GM21526 (cell line): ENCODE measurements at regions not wholly inside any gene's neighbourhood (a gene's known extent, or its start where the extent isn't known, plus 50 kb on each side); places are given as distances from the start of the nearest gene placed in this dataset.

Source experiments
- ATAC-seq: cut with Tn5 transposase; IDR thresholded peaks from one replicate; pipeline ENCODE4 v1.9.1; 2021; ENCODE audit warnings: moderate library complexity; ENCODE audit not compliant: unreplicated experiment, low FRiP score

DNA sequence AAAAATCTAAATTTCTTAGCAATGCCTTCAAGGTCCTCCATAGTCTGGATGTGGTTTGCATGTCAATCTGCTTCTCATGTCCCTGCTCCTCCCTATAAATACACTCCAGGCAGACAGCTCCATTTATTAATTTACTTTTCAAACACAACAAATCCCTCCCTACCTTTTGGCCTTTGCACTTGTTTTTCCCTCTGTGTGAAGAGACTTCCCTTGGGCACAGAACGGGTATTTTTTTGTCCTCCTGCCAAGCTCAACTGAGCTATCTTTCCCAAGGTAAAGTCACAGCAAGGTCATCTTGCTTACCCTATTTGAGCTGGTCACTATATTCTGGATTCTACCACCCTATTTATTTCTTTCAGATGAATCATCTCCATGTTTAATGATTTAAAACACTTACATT is 159.6 kb upstream of the ANKH start:
- no peak for ATAC-seq

DNA sequence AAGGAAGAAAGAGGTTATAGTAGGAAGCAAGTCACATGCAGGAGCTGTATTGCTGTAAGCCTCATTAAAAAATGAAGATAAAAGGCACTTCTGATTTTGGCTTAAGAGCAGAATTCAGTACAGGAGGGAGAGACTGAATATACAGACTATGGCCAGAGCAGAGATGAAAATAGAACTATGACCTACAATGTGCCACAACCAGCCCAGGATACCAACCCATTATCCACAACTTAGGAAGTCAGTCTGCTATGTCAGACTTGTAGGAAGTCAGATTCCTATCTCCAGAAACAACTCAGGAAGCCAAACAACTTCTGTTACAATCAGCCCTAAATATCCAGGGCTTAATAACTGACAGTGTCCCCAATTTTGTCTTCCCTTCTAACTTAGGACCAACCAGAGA is 156.2 kb upstream of the ANKH start:
- ATAC-seq = no peak

DNA sequence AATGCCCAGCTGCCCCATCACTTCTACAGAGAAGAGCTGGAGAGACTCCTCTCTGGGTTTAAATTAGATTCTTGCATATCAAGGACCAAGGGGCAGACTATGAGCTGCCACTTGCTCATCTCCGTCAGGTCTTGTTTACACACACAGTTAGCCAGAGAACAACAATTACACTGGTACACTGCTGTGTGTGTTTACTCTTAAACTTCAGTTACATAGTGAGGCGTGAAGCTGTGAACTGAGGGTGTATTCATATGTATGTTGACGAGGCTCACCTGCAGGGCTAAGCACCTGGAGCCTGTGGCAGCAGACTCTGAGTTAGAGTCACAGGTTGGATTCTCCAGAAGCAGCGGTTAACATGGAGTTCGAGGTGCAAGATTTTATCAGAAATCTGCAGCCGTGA is 155.4 kb upstream of the ANKH start:
- no peak for ATAC-seq

DNA sequence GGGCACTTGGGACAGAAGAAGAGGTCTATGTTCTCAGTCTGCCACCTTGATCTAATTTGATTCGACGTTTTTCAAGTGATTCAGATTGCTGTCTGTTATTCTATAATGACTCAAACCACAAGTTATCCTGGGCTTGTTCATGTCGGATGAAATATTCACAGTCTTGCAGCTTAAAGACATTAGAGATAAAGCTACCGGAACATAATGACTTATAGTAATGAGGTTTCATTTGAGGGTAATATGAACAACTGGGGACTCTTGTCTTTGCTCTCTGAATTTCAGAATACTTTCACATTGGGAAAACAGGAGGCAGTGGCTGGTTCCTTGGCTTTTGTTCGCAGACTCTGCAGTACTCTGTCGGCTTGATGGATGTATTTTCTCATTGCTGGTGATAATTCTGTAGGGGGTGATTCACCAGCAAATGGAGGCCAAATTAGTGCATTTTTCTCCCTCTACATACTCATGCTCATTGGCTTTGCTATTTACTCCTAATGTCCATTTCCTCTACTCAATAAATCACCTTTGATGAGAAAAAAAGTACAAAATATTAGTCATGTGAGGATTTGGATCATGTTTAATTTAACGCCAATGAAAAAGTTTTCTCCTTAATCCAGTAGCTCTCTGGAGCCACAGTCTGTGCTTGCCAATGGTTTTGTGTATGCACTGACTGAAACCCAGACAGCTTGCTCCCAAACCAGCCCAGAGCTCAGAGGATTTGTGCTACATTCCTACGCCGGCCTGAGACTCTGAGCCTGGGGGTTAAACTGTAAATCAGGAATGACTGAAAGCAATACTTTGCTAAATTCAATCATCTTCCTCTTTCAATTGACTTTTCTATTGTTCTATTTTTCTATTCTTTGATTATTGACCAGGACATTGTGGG is 154.7 kb upstream of the ANKH start:
- ATAC-seq = no peak

DNA sequence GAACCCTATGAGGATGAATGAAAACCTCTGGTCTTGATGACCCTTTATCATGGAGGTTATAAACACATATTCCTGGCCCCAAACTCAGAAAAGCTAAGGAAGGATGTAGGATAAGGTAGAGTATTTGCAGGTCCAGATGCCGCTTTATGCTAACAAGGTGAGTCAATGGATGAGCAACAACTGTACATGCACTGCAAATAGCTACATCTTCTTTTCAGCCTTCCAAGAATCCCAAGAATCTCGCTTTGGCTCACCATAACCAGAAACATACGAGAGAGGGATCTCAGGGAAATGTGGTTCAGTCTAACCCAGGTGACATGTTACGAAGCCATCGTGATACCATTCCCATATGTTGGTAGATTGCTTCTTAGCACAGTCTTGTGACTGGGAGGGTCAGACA is 152.3 kb upstream of the ANKH start:
- ATAC-seq = no peak

DNA sequence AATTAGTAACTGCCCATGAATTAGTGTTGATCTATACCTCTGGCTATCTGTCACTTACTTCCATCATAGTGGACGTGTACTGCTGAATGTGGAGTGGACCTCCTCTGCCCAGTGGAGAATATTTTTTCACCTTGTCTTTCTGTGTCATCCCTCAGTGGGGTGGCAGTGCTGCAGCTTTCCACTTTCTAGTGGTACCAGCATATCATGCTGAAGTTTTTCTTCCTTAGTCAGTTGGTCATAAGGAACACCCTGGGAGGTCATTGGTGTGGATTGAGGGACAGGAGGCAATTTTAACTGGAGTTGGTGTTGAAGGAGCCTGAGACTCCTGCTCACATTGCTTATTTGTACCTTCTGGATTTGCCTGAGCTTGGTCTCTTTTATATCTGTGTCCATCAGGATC is 151.7 kb upstream of the ANKH start:
- ATAC-seq = no peak

DNA sequence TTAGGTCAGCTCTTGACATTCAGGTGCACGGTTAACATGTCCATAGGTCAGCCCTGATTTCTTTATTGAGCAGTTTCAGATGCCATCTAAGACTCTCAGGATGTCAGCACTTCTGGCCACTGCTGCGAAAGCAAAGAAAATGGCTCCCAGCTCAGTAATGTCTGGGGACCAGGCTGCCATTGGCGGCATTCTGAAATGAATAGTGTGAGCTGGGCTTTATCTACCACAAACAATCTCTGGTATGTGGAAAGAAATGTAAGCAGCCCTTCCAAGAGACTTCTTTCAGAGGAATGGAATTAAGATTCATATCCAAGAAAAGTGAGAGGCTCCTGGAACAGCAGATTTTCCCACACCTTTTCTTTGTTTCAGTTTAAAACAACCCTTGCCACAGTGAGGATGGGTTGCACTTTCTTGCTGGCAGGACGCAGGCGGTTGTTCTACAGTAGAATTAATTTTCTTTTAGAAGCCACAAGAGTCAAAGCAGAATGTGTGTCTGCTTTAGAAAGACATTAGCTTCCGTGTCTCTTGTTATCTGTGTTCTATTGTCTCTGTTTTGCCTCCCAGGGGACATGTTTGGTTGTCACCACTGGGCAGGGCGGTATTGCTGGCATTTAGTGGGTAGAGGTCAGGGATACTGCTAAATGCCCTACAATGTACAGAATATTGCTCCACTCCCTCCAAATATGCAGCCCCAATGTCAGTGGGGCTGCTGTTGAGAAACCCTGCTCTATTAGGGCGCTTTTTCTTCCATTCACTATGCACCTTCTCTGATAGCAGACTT is 149.9 kb upstream of the ANKH start:
- no peak for ATAC-seq

DNA sequence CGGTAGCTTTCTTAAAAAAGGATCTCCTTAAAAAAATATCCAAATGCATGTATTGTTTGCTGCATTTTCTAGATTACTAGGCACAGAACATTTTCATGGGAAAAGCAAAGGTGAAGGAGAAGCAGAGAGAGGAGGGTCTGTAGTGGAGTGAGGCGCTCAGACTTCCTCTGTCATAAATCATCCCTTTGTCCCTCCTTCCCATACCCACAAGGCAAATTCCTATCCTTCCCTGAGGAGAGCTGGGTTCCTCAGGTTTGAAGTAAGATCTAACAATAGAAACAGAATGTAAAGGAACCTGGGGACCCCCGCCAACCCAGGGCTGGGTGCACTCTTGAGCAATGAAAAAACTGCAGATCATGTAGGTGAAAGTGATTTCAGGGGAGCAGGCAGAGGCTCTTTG is 149.2 kb upstream of the ANKH start:
- ATAC-seq = no peak

DNA sequence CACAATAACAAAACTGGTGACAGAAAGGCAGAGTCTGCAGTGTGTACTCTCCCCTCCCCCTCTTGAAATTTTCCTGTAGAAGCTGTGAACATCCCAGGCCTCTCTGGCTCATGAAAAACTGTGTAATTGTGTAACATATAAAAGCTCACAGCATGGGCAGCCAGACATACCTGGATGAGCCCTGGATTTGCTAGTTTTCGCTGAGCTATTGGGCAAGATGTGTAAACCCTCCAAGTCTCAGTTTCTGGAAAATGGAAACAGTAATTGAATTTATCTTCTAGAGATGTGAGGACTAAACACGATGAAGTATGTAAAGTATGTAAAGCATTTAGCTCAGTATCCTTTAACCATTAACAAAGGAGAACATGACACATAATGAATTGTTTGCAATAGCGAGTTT is 143.2 kb upstream of the ANKH start:
- no peak for ATAC-seq

DNA sequence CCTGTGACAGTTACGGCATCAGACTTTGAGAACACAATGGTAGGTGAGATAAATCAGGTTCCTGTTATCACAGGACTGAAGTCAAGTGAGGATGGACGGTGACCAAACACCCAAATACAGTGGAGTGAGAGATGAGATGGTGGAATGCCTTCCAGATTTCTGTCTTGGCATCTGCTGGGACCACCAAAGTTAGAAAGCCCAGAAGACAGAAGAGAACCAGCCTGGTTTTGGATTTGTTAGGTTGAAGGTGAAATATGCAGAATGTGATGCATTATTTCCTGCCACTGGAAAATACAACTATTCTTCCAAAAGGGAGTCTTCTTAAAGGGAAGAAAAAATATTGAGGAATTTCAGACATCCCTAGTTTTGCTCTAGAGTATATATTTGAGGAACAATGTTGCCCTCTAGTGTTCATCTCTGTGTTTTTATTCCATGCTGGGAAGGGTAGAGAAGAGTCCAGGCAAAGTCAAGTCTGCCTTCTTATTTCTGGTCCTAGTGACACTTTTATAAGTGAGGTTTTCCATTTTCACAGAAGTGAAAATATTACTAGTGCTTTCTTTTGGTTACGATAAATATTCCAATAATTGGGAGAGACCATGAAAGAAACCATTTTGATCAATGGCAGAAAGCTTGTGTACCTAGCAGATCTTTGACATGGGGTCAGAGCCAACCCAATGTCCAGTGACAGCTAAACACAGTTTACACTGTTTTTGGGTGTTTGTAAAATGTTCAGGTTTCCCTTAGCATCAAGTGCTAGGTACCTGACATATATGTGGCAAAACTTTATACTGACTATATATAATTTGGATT is 142.3 kb upstream of the ANKH start:
- peak; percentile 71 for ATAC-seq

DNA sequence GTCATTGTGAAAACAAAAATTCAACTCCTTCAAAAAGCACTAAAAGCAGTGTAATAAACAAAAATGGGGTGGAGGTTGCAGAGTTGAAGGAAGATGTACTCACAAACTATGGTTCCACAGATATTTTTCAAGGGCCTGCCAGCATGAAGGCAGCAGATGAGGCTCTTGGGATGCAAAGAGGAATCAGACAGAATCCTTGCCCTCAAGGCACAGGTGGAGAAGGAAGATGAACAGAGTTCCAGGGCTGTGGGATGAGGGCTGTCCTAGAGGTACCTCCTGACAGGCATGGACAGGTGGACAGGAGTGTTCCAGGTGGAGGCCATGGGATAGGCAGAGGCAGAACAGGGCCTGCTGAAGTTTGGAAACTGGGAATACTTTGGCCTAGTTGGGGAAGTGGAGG is 140.5 kb upstream of the ANKH start:
- ATAC-seq = no peak

DNA sequence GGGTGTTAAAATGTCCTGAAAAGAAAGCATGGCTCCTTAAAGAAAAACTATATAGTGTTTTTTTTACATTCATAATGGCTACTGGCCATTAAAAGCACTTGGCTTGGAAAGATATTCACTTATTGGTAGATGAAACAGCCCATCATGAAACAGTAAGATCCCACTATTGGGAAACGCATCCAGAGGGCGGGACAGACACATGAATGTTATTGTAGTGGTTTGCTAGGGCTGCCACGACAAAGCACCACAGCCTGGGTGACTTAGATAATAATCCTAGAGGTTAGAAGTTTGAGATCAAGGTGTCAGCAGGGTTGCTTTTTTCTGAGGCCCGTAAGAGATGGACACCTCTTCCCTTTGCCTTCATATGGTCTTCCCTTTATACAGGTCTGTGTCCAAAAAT is 139.4 kb upstream of the ANKH start:
- ATAC-seq = no peak

DNA sequence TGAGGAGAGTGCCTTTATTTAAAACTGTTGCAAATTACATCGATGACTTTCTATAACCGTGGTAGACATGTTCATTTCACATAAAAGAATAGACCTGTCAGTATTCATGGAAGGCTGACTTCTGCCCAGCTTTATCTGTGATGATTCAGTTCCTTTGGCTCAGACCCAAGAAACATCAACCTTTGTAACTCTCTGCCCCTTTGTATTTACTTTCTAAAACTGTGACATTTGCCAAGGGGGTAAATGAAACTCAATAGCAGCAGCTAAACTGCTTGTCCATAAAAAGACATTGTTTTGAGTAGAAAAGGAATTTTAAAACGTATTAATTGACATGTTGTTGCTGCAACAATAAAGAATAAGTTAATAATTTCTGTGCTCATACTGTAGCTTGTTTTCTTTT is 137.8 kb upstream of the ANKH start:
- ATAC-seq = no peak

DNA sequence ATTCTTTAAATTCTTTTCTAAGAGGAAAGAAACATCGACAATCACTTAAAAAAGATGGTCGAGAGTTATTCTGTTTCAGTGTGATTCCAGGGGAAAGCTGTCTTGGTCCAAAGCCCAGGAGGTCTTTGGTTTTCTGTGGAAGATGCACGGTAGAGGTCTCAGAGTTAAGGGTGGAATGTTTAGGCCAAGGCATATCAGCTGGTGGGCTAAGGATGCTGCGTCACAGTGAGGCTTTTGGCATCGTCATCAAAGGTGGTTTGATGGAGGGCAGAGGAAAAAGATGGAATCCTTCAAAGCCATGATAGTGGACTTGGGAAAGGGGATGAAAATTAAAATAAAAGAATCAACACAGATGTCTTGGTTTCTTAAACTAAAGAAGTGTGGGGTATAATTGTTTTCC is 137.3 kb upstream of the ANKH start:
- no peak for ATAC-seq

DNA sequence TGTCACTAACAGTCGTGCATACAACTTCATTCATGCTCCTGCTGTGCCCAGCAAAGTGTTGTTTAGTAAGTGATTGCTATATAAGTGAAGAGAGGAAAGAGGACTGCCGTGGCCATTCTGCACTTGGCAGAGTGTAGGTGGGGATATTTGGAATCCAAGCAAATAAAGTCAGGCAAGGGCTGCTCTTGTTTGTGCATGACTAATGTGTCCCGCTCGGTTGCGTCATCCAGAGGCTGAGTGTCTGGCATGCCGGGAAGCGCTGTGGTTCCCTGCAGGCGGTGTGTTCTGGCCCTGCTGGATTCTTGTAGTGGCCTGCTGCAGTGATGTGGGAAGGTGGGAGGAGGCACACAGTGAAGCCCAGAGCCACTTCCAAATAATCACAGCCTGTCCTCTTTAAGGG is 136.9 kb upstream of the ANKH start:
- no peak for ATAC-seq

DNA sequence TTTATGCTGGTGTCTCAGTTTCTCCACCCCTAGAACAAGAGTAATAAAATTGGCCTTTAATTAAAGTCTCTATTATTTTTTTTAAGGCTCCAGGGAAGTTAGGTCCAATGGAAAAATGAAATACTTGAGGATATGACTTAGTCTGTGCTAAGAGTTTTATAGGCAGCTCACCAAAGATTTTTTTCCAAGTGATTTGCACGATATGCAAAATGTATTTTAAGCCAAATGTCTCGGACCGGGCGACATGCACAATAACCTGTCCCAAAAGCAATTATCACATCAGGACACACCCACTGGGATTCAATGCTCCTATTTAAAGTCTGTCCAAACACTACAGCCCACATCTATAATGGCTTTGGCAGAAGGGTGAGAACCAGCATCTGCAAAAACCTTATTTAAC is 136.1 kb upstream of the ANKH start:
- no peak for ATAC-seq

DNA sequence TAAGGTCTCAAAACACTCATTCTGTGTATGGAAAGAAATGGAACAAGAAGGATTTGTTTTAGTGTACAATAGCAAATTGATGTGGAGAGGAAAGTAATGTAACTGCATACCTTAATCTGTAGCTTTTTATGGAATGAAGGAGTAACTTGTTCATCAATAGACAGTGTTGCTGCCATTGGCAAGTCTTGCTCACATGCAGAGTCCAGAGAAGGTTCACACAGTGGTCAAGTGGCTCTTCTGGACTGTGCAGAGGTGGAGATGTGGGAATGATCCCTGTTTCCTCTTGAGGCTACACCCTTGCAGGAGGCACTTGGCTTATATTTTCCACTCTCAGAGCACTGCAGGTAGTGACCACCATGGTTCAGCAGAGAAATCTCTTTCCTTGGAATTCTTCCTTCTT is 132.9 kb upstream of the ANKH start:
- ATAC-seq = no peak

DNA sequence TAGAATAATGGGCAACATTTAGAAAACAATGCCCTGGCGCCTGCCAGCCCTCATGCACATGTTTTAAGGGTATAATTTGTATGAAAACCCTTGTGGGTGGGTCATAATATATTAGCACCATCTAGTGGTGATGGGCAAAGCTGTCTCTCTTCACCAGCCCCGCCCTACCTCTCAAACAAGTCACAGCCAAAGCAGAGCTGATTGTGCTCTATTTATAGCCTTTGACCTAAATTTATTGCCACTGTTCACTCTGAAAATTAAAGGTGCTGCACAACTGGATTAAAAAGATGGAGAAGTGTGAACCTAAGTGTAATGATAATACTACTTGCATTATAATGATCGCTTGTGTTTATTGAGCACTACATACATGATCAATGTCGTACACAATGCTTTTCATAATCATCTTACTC is 131.9 kb upstream of the ANKH start:
- peak; percentile 91 for ATAC-seq

DNA sequence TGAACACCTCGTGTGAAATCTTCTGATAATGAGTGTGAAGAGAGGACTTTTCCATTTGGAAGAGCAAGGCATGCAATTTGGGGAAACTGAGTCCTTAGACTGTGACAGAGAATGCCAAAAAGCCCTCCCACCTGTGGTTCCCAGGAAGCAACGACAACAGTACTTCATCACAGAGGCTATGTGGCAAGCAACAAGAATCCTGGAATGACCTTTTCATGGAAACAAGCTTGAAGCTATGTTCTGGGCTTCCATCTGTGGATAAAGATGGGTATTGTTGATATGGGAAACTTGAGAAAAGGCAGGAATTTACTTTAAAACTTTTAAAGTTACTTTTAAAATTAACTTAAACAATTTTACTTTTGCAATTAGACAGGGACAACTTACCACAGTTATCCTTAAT is 131.2 kb upstream of the ANKH start:
- no peak for ATAC-seq

DNA sequence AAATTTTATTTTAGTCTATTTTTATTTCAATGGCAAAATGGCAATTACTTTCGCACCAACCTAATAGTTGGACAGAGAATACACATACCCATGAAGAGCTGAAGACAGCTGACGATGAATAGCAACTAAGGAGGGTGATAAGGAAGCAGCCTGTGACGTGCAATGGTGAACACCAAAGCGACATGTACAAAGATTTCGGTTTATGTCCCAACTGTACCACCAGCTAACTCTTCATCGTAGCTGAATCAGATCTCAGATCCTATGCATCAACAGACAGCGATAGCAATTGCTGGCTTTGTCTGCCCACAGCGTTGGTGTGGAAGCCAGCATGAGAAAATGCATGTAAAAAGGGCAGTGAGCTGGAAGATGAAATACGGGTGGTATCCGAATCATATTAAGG is 130.6 kb upstream of the ANKH start:
- no peak for ATAC-seq

DNA sequence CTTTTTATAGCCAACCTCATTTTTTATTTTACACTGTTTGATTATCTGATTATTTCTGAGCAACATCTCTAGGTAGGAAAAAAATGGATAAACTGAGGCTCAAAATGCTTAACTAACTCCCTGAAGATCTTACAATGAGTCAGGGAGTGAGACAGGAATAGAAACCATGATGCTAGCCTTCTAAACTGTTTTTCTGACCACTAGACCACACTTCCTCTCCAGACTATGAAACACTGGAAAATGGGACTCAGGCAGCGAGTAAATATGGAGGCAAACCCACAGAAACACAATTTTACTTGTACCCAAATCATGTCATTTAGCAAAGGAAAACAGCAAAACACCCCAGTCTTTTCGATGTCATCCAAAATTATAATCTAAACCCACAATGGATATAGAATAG is 129.9 kb upstream of the ANKH start:
- ATAC-seq = no peak
